HS-27A (cell line): ENCODE measurements at regions not wholly inside any gene's neighbourhood (a gene's known extent, or its start where the extent isn't known, plus 50 kb on each side); places are given as distances from the start of the nearest gene placed in this dataset.
A peak's percentile ranks its signal among the peaks of the same experiment; 100 is the strongest.

Source experiments
- DNase-seq: peaks from one replicate; pipeline ENCODE4 v3.0.0-alpha.2; 2012; ENCODE audit warnings: low read depth, missing footprints

DNA sequence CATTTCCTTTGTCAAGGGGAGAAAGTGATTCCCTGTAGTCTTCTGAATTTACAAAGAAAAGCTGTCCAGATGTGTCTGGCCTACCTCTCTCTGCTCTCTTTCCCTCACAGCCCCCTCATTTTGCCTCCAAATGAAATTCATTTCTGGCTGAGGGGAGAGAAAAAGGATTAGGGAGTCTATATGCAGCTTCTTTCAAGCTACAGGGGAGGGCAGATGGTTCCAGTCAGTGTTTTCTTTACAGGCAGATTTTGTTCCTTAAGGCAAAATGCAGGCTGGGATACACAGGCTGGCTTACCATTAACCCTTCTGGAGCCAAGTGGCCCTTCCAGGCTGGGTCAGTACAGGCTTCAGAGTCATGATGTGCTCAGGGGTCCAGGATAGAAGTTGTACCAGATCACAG lies 198.1 kb upstream of the USP24 start:
- DNase-seq = no peak

DNA sequence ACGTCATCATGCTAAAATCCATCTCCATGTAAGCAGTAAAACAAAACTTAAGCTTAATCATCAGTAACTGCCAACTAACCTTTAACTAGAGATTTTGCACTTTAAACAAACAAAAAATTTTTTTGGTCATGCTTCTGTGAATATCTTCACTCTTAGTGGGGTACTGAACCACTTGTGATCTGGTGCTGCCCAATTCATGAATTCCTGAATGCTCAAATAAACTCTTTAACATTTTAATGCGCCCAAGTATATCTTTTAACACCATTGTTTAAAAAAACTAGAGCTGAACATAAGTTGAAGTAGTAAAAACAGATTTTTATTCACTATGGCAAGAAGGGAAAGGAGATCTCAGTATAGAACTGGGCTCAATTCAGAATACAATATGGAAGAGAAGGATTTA lies 196.9 kb upstream of the USP24 start:
- no peak for DNase-seq

DNA sequence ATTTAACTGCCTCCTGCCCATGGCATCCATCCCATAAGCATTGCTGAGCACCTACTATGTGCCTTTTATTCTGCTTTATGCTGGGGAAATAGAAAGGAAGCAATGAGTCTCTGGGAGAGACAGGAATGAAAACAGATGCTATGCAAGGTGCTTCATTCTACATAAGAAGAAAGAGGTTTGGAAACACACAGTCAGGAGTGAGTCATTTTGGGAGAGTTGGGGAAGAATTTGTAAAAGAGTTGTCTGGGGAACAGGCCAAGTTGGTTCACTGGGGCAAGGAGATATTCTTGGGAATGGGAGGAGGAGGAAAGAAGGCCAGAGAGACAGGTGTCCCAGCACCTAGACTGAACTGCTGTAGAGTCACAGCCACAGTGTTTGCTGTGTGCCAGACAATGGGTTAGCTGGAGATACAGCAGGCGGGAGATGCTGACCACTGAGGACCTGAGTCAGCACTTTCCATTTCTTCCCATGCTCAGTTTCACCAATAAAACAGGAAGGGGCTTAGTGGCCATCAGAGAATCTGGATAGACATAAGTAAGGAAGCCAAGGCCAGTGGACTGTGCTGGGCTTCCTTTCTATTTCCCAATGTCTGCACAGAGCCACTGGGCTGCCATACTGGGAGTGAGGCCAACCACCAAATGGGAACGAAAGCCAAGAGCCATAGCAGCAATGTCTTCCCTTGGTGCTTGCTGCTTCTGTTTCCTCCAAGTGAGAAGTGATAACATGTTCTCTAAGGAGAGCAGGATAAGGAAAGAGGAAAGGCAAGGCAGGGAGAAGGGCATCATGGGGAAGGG lies 187.7 kb upstream of the USP24 start:
- DNase-seq = no peak

GRCh38 chr1:55402142-55402541 lies 187.0 kb upstream of the USP24 start:
- DNase-seq = peak; percentile 45

GRCh38 chr1:55400508-55400907 lies 185.3 kb upstream of the USP24 start:
- no peak for DNase-seq

GRCh38 chr1:55399346-55399745 lies 184.2 kb upstream of the USP24 start:
- no peak for DNase-seq

GRCh38 chr1:55396381-55396891 lies 181.3 kb upstream of the USP24 start:
- no peak for DNase-seq

DNA sequence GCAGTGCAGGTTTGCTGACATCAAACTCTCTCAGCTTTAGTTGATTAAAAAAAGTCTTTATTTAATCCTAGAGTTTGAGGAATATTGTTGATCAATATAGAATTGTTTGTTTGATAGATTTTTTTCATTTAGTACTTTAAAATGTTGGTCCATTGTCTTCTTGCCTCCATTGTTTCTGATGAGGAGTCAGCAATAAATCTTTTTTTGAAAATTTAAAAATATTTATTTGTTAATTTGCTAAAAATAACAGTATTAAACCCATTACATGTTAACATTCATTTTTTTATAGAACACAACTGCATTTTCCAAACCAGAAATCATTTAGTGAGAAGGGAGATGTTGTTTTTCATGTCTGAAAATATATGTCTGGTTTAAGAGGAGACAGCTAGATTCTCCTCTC lies 173.8 kb upstream of the USP24 start:
- no peak for DNase-seq

DNA sequence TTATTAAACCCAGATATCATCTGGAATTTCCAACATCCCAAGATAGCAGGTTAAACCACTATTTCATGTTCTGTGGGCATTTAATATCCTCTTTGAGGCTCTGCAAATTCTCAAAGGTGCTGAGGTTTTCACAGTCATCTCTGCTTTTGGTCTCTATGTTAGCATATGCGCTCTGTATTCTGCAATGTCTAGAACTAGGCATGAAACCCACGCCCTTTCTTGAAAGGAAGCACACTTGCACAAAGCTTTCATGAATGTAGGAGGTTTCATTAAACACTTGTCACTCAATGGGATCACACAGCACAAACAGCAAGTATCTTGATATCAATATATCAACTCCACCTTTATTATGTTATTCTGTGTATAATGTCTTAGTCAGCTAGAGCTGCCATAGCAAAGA lies 172.0 kb upstream of the USP24 start:
- no peak for DNase-seq

DNA sequence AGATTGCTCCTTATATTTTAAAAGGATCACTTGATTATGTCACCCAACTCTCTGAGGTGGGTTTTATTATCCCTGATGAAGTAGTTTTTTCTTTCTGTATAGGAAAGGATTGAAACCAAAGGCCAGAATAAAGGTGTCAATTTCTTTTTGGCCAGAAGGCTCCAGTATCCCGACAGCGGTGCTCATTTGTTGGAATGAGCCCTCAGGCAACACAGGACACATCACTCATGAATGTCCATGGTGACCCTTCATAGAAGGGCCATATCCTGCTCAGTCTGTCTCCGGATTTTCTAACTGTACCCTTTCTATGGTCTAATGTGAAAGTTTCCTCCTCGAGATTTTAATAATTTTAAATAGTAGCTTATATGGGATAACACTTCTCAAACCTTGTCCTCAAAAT lies 171.3 kb upstream of the USP24 start:
- DNase-seq = no peak

- no peak for DNase-seq
Observed at GRCh38 chr1:55385402-55386018, 170.3 kb upstream of the USP24 start.

DNA sequence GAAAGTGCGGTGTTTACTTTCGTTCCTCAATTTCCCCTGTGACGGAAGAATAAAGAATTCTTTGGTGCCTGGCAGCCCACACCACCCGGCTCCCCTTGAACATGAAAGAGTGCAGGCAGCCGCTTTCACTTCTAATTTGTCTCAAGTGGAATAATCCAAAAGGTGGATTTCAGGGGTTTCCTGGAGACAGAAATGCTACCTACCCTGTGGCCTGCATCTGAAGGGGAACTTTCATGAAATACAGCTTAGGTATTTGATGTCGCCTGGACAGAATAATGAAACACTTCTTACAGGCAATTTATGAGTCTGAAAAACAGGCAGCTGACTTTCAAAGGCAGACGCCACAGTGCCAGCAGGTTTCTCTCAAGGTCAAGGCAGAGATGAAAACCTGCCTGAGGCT lies 169.5 kb upstream of the USP24 start:
- no peak for DNase-seq

DNA sequence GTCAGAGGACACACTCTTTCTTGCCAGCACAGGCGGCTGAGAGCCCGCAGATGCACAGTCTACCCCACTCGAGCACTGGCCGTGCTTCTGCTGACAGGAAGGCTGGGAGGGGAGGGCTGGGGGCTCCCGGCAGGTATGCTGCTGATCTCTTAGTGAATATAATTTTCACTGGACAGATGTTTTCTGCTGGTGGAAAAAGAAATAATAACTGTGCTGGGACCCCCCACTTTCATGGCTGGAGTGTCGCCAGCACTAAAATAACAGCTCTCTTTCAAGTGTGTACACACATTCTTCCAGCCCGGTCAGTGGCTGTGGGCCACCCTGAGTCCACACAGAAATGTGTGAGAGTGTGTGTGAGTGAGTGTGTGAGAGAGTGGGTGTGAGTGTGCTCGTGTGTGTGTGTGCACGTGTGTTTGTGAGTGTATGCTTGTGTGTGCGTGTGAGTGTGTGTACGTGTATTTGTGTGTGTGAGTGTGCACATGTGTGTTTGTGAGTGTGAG lies 167.7 kb upstream of the USP24 start:
- no peak for DNase-seq

GRCh38 chr1:55381983-55382382 lies 166.8 kb upstream of the USP24 start:
- no peak for DNase-seq

GRCh38 chr1:55381491-55381890 lies 166.3 kb upstream of the USP24 start:
- no peak for DNase-seq

GRCh38 chr1:55380355-55380970 lies 165.3 kb upstream of the USP24 start:
- DNase-seq = no peak

DNA sequence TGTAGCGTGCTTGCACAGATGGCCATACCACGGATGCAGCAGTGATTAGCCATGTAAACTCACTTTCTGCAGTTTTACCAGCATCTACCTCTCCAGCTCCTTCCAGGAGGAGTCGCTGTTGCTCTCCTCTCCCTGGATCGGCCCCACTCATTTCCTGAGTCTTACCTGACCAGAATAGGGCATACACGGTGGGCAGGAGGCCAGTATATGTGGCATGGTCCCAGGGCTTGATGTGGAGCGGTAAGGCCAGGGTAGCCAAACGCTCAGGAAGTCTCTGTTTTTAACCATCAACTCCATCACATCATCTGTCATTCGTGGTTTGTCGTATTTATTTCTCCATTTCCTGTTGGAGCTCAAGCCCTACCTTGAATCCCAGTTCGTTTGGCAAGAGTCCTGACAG lies 163.4 kb upstream of the USP24 start:
- no peak for DNase-seq

GRCh38 chr1:55376897-55377296 lies 161.7 kb upstream of the USP24 start:
- DNase-seq = no peak

GRCh38 chr1:55375617-55376258 lies 160.6 kb upstream of the USP24 start:
- peak; percentile 40 for DNase-seq

DNA sequence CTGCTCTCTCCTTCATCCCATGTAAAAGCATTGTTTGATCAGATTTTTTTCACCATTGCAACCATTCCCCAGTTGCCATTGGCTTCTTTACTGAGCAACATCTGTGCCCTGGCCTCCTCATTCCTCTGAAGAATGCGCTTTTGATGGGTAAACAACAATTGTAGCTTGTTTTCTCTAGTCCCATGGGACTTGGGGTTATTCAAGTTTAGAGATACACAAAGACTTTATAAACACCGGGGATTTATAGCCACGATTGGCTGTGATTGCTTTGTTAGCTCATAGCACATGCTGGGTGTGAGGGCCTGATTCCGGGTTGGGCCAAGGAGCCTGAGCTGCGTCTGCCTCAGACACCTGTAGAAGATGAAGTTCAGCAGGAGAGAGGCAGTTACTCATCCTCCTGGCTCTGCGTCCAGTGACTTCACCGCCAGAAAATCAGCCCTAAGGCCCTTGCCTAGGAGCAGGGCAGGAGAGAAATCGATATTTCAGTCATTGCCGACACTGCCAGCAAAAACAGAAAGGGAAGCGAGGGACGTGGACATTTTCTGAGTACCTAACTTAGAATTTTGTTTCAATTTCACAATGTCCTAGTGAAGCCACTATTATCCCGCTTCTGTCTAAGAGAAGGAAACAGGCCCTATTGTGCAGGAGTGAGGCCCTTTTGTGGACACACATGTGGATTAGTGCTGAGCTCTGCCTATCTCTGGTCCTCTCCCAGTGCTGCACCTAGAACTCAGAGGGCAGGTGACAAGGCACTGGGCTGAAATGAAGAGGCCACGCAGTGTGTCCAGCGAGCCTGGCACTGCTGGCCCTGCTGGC lies 159.8 kb upstream of the USP24 start:
- DNase-seq = no peak

DNA sequence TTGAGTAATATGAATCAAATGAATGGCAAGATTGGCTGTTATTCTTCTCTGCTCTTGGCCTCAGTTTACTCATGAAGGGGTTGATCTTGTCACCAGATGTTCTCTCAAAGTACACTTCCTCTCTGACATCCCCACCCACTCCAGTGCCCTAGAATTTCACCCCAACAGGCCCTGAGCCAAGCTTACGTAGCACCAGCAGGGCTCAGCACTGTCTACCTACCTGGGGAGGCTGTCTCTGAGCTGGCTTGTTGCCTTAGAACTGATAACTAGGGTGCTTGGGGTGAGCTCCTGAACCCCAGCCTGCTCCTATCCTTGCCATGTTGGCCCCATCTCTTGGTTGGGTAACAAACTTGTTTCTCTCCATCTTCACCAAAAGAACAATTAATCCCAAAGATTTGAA lies 159.1 kb upstream of the USP24 start:
- DNase-seq = no peak

DNA sequence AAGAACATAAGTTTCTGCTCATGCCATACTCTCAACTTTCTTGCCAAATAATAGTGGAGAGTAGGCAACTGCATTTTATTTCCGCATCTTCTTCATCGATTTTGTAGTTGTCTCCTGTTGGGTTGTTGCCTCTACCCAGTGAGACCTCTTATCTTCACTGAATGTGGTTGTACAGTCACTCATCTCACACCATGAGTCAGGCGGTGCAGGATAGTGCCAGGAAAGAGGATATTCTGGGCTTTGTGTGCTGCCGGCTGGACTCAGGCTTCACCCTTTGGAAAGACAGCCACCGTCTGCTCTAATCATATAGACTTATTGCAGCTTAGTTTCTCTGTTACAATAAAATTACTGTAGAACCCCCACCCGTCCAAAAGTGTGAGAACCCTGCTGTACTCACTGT lies 154.3 kb upstream of the USP24 start:
- no peak for DNase-seq
